ENCODE measurements at regions not wholly inside any gene's neighbourhood (a gene's known extent, or its start where the extent isn't known, plus 50 kb on each side); places are given as distances from the start of the nearest gene placed in this dataset.
A peak's percentile ranks its signal among the peaks of the same experiment; 100 is the strongest.

DNA sequence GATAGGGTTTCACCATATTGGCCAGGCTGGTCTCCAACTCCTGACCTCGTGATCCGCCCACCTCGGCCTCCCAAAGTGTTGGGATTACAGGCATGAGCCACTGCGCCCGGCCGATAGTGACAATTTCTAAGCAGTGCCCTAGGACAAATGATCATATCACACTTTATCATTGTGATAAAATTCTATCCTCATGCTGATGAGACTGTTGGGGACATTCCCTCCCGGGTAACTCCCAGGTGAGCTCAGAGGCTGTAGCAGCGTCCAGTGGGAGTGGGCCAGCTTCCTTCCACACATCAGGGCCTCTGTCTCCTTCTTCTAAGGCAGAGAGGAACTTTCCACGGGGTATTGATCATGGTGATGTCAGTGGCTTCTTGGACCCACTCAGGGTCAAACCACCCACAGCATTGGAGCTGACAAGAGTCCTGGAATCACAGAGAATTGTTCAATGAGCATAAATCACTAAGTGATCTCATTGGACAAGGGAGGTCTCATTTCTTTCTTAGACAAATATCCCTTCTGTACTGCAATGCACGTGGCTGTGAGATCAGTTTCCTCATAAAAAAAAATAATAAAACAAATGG is 256.1 kb downstream of the KLF6 start:
- H3K4me3 ChIP-seq (ENCODE audit: low read depth, low read length), result no peak overlapping the region
- no peak for TF ChIP-seq CTCF (IDR thresholded peaks at IDR 0.05; ENCODE audit: control insufficient read depth, extremely low read depth, insufficient read depth)
- no peak for DNase-seq (ENCODE audit: low read depth)

GRCh38 chr10:3528271-3528670 is 256.7 kb downstream of the KLF6 start:
- no peak for DNase-seq (ENCODE audit: low read depth)
- TF ChIP-seq CTCF (IDR thresholded peaks at IDR 0.05; ENCODE audit: control insufficient read depth, extremely low read depth, insufficient read depth), result no peak
- H3K4me3 ChIP-seq (ENCODE audit: low read depth, low read length), result no peak overlapping the region

DNA sequence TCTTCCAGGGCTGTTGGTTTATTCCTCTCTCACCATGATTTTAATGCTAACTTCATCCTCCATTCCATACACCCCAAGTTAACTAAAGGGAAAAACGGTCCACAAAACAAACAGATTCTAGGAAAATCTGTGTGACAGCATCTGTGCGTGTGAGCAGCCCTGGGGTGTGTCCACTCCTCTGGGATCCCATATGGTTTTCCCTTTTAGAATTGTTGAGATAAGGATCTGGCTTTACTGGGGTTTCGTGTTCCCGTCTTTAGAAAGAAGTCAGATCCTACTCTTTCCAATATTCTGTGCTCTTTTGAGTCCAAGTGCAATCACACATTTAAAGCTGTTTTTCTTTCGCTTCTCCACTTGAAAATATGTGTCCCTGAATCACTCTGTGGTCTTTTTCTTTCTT is 257.1 kb downstream of the KLF6 start:
- no peak for TF ChIP-seq CTCF (IDR thresholded peaks at IDR 0.05; ENCODE audit: control insufficient read depth, extremely low read depth, insufficient read depth)
- DNase-seq (ENCODE audit: low read depth), result no peak
- no peak overlapping the region for H3K4me3 ChIP-seq (ENCODE audit: low read depth, low read length)

DNA sequence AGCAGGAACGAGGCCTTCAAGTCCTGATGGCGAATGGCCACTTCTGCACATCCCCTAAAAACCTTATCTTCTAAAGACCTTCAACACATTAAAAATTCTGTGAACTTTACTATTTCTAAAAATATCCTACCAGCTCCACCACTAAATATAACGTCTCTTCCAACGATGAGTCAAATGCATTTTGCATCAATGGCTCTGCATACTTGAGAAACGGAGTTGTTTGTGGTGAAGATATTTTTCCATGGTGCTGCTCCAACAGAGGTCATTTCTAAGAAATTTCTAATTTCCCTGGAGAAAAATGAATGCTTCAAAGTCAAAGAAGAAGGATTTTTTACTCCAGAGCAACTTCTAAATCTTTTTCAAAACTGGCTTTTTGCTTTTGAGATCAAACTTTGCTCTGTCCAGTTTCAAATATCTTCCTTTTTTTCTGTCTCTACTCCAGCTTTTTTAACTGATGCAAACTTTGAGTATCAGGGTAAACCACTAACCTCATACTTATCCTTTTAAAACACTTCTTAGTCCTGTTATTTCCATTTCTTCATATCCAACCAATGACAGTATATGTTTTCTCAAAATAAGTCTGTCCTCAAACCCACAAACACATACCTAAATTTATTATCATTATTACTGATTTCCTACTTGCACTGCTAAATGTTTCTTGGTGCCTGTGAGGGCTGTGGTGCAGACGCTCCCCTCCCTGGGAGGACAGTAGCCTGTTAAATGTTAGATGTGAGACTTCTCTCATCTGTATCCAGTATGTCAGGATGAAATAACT is 258.1 kb downstream of the KLF6 start:
- no peak overlapping the region for H3K4me3 ChIP-seq (ENCODE audit: low read depth, low read length)
- DNase-seq (ENCODE audit: low read depth), result no peak
- no peak for TF ChIP-seq CTCF (IDR thresholded peaks at IDR 0.05; ENCODE audit: control insufficient read depth, extremely low read depth, insufficient read depth)

DNA sequence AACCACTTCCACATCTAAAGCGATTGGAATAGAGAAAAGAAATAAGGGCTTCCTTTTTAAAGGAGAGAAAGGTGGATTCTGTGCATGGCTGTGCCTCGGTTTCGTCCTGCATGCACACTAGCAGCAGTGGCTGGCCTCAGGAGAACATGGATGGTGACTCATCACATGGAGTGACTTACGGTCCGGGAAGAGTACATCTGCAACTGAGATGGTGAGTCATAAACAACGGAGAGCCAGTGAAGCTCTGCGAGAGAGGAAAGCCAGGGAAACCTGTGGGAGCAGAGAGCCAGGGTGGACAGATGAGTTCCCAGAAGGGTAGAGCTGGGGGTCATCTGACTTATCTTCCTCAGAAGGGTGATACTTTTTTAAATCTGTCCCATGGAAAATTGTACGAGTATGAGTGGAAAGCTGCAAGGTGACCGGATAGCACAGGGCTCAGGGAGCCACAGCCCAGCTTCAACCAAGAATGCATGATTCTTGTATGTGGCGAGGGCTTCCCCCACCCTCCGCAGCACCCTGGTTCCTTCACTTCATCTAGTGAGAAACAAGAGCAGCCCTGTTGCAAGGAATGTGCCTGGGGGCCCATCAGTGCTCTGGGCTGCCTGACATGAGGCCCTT is 259.1 kb downstream of the KLF6 start:
- TF ChIP-seq CTCF (IDR thresholded peaks at IDR 0.05; ENCODE audit: control insufficient read depth, extremely low read depth, insufficient read depth), result no peak
- no peak overlapping the region for H3K4me3 ChIP-seq (ENCODE audit: low read depth, low read length)
- no peak for DNase-seq (ENCODE audit: low read depth)

- DNase-seq (ENCODE audit: low read depth), result peak; percentile 46
- no peak for TF ChIP-seq CTCF (IDR thresholded peaks at IDR 0.05; ENCODE audit: control insufficient read depth, extremely low read depth, insufficient read depth)
- no peak overlapping the region for H3K4me3 ChIP-seq (ENCODE audit: low read depth, low read length)
Observed at GRCh38 chr10:3524086-3524960, 260.7 kb downstream of the KLF6 start.

All from LNCaP clone FGC (cell line).